ENCODE measurements at regions not wholly inside any gene's neighbourhood (a gene's known extent, or its start where the extent isn't known, plus 50 kb on each side); places are given as distances from the start of the nearest gene placed in this dataset.
"Not testable (repeated sequence)": the region's sequence is repeated elsewhere in the genome, so short reads cannot be mapped to it uniquely, and the experiment has no call there.

DNA sequence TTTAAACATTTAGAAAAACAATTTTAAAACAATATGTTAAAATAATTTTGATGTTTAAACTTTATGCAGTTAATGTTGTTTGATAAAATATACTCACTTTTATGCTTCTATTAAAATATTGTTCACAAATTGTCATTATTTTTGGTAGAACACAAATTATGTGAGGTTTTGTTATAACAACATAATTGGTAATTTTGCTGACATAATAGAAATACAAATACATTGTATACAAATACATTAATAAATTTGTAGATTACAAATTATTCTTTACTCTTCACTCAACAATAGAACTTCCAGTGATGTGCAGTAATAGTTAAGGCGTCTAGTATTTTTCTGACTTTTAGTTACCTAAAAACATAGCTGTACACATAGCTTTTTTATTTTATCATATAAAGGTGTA, 1472.4 kb upstream of the ADGRL3 start:
- DNase-seq (ENCODE audit: low spot score), result no peak

DNA sequence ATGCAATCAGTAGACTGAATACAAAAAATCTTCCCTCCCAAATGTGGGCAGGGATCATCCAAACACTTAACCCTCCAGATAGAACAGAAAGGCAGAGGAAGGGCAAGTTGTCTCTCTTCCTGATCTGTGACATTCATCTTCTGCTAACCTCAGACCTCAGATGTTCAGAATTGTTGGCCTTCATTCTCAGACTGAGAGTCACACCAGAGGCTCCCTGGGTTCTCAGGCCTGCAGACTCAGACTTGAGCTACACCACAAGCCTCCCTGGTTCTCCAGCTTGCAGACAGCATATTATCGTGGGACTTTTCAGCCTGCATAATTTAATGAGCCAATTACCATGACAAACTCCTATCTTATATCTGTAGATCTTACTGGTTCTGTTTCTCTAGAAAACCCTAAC, 1471.6 kb upstream of the ADGRL3 start:
- no peak for DNase-seq (ENCODE audit: low spot score)

DNA sequence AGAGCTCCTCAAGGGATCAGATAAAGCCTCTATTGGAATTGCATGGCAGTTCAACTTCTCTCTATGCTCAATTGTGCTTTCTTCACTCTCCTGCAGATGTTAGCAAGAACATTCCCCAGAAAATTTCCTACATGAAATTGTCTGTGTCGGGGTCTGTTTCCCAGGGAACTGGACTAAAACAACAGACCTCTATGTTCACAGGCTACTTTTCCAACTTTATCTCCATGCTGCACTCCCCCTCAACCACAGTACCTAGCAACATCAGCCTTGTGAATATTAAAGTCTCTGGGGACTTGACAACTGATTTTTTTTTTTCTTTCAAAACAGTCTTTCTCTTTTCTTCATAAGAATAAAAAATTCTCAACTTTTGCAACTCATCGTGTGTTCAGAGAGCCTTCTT, 1470.8 kb upstream of the ADGRL3 start:
- DNase-seq (ENCODE audit: low spot score), result no peak

DNA sequence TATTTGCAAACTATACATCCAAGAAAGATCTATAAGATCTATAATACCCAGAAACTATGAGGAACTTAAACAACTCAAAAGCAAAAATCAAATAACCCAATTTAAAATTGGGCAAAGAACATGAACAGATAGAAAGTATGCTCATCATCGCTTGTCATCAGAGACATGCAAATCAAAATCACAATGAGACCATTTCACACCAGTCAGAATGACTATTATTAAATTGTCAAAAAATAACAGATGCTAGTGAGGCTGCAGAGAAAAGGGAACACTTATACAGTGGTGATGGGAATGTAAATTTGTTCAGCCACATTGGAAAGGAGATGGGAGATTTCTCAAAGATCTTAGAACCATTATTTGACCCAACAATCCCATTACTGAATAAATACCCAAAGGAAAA, 1451.7 kb upstream of the ADGRL3 start:
- DNase-seq (ENCODE audit: low spot score), result no peak

DNA sequence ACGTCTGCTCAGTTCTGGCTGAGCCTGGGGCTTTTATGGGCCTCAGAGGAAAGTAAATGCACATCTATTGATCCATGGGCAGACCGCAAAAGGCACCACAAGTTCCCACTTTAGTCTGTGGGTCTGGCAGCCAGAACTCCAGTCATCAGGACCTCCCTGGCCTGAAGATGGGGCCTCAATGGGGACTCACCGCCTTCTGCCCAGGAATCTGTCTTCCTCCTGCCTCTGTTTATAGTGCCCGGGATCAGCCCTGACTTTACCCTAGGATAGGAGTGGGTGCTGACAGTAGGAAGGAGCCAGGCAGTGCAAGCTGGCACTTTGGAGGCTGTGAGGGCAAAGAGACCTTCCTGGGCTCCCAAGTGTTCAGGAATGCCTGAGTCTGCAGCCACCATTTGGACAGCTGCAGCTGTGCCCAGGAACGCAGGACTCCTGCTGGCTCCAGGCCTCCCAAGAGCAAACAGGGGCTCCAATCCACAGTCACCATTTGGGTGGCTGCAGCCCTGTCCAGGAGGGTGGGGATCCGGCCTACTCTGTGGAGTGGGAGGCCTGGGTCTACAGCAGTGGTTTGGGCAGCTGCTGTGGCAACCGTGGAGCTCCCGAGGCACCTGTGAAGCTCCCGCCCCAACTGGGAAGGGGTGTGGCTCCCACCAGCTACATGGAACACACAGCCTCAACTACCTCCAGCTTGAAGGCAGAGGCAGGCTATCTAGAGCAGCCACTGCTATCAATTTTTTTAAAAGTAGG, 1440.9 kb upstream of the ADGRL3 start:
- DNase-seq (ENCODE audit: low spot score), result no peak

DNA sequence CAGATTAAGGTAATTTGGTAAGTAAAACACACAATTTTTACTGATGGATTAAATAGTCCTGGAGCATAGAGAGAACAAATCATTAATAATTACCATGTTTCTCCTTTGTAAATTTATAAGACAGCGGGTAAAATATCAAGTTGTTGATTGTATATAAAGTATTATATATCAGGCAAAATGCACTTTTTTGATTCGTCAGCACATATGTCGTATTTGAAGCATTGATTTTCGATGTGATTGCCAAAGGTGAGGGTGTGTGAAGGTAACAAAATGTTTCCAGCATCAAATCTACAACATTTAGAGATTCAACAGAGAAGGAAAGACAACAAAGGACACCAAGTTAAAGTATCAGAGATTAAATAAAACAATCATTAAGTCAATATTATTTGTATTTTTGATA, 1437.8 kb upstream of the ADGRL3 start:
- no peak for DNase-seq (ENCODE audit: low spot score)

DNA sequence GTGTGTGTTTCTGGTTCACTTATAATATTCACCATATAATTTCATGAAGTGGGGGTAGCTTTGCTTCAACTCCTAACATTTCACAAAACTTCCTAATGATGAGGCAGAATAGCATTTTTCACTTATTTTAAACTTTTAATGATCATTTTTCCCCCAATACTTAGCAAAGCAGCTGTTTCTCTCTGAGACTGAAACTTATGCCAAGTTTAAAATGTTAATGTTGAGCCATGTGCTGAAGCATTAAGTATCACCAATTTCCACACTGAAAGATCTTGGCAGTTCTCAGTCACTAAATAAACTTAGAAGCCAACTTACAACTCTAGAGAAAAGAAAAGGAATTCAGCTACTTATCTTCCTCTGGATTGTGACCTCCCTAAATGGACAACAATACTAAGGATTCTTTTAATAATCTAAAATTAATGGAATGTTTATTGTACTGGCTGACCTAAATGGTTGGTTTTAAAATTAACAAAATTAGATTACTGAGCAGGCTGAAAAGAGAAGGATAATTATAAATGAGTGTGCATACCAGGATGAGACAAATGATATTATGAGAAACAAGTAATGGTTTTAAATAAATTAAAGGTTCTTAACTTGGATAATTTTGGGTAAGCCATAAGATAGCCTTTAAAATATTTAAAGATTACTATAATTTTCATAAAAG, 1429.4 kb upstream of the ADGRL3 start:
- DNase-seq (ENCODE audit: low spot score), result no peak

DNA sequence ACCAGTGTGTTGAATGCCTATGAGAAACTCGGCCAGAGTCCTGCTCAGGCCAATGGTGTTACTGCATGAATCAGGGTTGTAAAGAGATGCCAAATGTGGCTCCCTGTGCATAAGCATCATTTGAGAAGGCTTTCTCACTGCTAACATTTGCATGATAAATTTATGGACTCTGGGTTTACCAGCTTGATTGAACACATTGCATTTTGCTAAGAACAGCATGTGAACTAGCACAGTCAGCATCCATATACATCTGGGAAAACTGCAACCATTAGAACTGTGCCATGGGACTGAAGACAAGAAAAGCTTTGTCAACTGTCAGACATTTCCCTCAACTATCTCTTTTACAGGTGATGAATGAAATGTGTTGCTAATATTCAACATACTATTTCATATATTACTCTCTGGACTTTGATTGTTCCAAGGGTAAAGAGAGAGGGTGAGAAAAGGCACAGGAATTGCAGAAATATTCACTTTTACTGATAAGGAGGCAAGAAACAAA, 1427.4 kb upstream of the ADGRL3 start:
- DNase-seq (ENCODE audit: low spot score), result no peak

DNA sequence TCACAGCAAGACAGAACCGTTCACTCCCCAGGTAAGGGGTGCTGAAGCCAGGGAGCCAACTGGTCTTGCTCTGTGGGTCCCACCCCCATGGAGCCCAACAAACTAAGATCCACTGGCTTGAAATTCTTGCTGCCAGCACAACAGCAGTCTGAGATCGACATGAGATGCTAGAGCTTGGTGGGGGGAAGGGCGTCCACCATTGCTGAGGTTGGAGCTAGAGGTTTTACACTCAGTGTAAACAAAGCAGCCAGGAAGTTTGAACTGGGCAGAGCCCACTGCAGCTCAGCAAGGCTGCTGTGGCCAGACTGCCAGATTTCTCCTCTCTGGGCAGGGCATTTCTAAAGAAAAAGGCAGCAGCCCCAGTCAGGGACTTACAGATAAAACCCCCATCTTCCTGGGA, 1419.9 kb upstream of the ADGRL3 start:
- DNase-seq (ENCODE audit: low spot score), result not testable (repeated sequence)

DNA sequence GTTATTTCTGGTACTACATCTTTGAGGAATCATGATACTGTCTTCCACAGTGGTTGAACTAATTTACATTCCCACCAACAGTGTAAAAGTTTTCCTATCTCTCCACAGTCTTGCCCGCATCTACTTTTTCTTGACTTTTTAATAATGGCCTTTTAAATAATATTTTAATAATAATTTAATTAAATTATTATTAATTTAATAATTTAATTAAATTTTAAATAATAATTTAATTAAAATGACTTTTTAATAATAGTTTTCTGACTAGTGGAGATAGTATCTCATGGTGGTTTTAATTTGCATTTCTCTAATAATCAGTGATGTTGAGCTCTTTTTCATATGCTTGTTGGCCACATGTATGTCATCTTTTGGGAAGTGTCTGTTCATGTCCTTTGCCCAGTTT, 1395.0 kb upstream of the ADGRL3 start:
- DNase-seq (ENCODE audit: low spot score), result no peak

DNA sequence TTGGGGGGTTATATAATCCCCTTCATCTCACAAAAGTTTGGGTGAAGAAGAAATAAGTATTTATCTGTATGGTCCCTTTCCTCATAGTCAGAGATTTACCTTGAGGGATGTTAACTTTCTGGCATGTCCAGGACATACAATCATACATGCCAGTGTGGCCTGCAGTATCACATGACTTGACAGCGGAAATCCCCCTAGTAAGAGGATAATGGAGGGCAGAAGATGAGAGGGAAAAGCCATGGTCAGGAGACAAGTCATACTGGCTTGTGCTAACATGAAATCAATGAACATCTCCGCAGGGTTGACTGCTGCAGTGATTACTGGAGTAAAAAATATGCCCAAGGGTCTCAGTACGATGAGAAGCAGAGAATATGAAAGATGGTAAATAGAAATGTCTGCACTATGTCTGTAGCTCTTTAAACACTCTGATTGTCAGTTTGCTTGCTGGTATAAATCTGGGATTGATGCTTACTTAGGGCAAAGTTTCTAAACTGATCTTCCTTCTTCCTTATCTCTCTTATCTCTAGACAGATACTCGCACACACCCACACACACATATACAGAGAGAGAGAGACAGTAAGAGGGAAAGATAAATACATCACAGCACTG, 1385.6 kb upstream of the ADGRL3 start:
- DNase-seq (ENCODE audit: low spot score), result no peak

DNA sequence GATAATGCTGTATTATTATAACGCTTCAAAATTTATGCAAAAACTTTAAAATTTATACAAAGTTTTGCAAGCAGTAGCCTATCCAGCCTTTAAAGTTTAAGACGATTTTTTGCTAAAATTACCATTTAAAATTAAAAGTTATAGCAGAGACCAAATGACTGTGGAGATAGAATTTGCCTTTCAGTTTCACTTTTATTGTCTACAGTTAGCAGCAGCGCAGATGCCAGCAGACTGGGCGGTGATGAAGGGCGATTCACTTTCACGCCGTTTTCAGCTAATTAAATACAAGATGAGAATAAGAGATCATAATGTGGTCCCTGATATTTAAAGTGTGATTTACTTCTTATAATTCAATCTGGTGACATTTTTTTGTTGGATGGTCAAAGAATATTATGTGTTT, 1381.5 kb upstream of the ADGRL3 start:
- DNase-seq (ENCODE audit: low spot score), result no peak

DNA sequence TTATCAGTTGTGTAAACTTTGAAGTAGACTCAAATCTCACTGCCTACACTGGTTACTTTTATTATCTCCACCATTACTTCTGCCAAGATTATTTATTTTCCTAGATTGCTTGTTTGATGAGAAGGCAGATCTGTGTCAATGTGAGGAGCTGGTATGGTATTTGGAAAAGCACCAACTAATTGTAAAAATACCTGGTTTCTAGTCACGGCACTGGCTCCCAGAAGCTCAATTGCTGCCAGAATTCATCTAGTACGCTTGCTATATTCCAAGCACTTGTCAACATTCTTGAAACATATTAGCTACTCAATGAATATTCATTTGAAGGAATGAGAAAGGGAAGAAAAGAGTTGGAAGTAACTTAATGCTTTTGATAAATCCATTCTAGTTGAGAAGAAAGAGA, 1376.8 kb upstream of the ADGRL3 start:
- no peak for DNase-seq (ENCODE audit: low spot score)

DNA sequence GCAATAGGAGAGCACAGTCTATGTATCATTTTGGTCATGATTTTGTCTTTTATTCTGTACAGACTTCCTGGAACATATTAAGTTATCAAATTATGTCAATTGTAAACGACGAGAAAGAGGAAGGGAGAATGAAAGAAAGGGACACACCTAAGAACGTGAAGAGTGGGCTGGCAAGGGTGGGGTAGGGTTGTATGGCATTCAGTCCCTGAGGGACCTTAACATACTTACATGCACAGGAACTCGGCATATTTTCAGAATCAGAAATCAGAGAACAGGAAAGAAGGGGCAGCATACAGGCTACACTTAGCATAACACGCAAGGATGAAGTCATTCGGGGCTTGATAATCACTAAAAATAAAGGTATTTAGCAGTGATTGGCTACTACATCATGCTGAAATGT, 1375.0 kb upstream of the ADGRL3 start:
- DNase-seq (ENCODE audit: low spot score), result no peak

DNA sequence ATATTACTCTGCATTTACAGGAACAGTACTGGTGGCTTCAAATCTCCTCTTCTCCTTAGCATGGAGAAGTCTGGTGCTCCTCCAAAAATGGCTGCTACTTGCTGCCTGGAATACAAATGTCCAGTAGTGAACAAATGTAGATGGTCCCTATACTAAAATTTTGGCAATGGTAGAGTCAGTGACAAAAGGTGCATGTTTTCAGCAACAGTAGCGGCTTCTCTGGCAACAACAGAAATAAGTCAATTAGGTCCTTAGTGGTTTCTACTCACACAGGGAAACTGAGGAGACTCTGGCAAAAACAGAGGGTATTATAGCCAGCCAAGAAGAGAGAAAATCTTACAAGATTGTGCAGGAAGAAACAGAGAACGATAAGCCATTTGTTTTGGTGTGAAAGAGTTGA, 1368.4 kb upstream of the ADGRL3 start:
- DNase-seq (ENCODE audit: low spot score), result no peak

DNA sequence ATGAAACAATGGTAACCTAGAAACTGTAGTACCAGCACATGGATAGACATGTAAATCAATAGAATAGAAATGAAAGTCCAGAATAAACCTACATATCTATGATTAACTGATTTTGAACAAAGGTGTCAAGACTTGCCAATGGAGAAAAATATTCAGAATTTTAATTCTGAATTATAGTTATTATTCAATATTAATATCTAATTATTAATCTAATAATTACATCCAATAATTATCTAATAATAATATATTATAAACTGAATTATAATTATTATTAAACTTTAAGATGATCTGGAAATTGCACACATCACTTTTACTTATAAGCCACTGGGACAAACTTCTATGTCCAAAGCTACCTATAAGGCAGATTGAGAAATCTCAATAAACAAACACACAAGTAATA, 1365.2 kb upstream of the ADGRL3 start:
- DNase-seq (ENCODE audit: low spot score), result no peak

DNA sequence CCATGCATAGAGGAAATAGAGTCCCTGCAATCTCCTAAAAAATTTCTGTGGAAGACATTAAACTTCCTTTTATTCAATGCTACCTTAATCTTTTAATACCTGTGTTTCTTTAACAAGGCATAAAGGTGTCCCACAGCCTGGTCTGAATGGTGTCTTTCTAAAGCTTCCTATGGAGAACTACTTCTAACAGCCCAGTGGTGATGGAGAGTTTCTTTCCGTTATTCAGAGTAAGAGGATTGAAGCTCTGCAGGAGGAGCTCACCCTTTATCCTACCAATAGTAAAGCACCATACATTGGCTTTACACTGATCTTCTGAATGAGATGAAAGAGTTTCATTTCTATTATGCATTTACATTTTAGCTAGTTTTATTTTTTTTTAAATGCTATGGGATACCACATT, 1362.4 kb upstream of the ADGRL3 start:
- no peak for DNase-seq (ENCODE audit: low spot score)

DNA sequence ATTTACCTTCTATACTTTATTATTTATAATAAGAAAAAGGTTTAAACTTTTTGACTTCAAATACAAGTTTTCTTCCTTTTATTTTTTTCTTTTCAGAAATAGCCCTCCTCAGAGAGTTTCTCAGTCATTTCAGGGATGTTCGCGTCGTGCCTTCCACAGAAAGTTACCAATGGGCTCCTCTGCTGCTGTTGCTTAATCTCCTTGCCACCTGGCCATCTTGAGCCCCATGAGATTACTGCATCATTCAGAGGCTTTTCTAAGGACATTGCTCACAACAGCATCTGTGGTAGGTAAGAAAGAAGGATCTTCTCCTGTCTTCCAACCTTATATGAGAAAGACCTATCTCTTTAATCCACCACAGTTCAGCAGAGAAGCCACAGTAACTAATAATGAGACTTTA, 1361.9 kb upstream of the ADGRL3 start:
- DNase-seq (ENCODE audit: low spot score), result no peak

DNA sequence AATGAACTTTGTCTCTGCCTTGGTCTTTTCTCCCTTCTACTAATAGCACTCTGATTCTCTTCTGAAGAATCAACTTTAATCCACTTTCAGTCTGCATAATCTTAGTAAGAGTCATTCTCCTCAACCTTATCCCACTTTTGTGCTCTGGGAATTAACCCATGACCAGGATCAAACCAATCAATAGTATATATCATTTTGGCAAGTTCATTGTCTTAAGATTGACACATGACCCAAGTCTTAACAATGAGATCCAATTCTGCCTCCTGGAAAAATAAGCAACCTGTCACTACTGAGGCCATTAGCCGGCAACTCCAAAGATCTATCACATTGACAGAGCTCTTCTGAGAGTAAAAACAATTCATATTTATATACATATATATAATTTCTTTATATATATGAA, 1358.4 kb upstream of the ADGRL3 start:
- DNase-seq (ENCODE audit: low spot score), result no peak

DNA sequence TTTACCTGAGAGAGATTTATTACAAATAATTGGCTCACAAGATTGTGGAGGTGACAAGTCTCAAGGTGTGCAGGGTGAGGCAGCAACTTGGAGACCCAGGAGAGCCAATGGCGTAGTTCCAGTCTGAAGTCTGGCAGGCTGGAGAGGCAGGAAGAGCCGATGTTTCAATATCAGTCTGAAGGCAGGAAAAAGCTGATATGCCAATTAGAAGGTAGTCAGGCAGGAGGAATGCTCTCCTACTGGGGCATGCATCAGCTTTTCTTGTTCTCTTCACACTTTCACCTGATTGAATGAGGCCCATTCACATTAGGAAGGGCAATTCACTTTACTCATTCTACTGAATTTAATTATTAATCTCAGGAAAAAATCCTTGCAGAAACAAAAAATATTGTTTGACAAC, 1351.7 kb upstream of the ADGRL3 start:
- DNase-seq (ENCODE audit: low spot score), result no peak

DNA sequence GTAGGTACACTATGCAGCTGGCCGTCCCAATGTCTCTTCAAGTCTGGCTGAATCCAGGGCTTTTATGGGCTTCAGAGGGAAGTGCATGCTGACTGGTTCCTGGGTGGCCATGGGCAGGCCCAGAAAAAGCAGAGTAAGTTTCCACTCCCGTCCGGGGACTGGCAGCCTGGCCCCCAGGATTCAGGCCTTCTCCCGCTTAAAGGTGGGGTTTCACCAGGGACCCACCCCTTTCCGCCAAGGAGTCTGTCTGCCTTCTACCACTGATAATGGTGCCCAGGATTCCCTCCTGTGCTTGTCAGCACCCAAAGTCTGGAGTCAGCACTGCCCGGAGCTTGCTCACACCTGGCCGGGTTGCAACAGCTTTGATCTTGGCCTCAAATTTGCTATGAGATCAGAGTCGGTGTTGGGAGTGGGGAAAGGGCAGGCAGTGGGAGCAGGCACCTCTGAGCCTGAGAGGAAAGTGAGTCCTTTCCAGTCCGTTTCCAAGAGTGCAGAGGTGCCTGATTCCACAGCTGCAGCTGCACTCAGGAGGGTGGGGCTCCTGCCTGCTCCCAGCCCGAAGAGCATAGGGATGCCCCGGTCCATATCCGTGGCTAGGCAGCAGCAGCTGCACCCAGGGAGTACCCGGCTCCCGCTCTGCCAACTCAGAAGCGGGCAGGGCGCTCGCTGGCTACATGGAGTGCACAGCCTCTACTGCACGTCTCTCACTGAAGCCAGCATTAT, 1344.3 kb upstream of the ADGRL3 start:
- no peak for DNase-seq (ENCODE audit: low spot score)

DNA sequence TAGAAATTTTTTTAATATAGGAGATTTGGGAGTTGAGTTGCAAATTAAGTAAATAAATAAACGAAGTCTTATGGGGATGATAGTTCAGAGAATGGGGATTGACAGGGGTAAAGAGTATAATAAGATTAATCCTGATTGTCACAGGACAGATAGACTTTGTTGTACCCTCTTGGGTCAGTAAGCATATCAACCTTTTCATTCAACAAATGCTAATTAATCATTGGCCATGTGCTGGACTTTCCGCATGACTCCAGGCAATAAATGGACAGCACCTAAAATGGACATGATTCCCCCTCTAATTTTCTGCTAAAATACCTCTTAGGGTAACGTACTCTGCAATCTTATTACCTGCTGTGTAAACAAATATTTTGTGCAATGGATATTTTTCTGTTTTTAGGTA, 1331.1 kb upstream of the ADGRL3 start:
- DNase-seq (ENCODE audit: low spot score), result no peak

DNA sequence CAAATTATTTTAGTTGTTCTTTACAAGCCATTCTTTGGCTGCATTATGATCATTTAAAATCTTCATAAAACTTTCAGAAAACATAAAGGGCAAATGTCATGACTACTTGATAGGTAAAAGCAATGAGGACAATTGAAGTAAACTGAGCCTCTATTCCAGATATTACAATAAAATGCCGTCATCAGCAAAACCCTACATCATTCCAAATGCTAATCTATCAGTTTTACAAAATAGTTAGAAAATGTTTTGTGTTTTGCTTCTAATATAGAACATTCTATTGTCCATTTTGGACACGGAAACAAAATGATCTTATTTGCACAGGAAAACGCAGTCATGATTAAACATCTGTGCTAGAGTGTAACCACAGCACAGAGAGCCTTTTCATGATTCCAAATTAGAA, 1330.6 kb upstream of the ADGRL3 start:
- DNase-seq (ENCODE audit: low spot score), result no peak

All from GM03348 (cell line).